MM.1S (cell line): ENCODE measurements at regions not wholly inside any gene's neighbourhood (a gene's known extent, or its start where the extent isn't known, plus 50 kb on each side); places are given as distances from the start of the nearest gene placed in this dataset.

Experiments
- CTCF ChIP-seq: fragments of 300-600 bp; sonication (generic); IDR thresholded peaks from 2 replicates; pipeline ENCODE4 v1.5.1; 2016; ENCODE audit warnings: antibody characterized with exemption, low read length, mixed read lengths
- EZH2phosphoT487 ChIP-seq: fragments of 300-600 bp; sonication (generic); IDR thresholded peaks from 2 replicates; pipeline ENCODE4 v1.6.1; 2018; ENCODE audit warnings: antibody characterized with exemption, low read length

GRCh38 chr4:123286903-123287466 lies 109.6 kb upstream of the SPRY1 start:
- TF ChIP-seq EZH2phosphoT487: no peak
- TF ChIP-seq CTCF: no peak
